Transverse colon (tissue), 4 donors: ENCODE measurements at regions not wholly inside any gene's neighbourhood (a gene's known extent, or its start where the extent isn't known, plus 50 kb on each side); places are given as distances from the start of the nearest gene placed in this dataset.

Source experiments
- DNase-seq: peaks from one replicate; pipeline ENCODE4 v3.0.0-alpha.2; 2019
- H3K27ac ChIP-seq, 4 donors: fragments of 200-600 bp; sonication (generic); 2 replicates each; pipeline ENCODE4 v1.5.1; 2016 to 2018; ENCODE audit warnings: inconsistent platforms in 4 of 4
- H3K27me3 ChIP-seq: fragments of 200-600 bp; sonication (generic); 2 replicates; pipeline ENCODE4 v1.5.1; 2017; ENCODE audit warnings: inconsistent platforms
- H3K36me3 ChIP-seq, 4 donors: fragments of 200-600 bp; sonication (generic); 2 replicates each; pipeline ENCODE4 v1.5.1; 2017 to 2019; ENCODE audit warnings: inconsistent platforms in 4 of 4
- H3K4me1 ChIP-seq, 4 donors: fragments of 200-600 bp; sonication (generic); 2 replicates each; pipeline ENCODE4 v1.5.1; 2017 to 2020; ENCODE audit warnings: inconsistent platforms in 4 of 4
- H3K4me3 ChIP-seq, 4 donors: fragments of 200-600 bp; sonication (generic); 1 replicate in 1 of 4; 2 replicates in 3 of 4; pipeline versions ENCODE4 v1.5.1 to v1.6.1; 2017 to 2019; ENCODE audit warnings: inconsistent platforms in 4 of 4
- H3K9me3 ChIP-seq, 2 donors: fragments of 200-600 bp; sonication (generic); 2 replicates each; pipeline ENCODE4 v1.5.1; 2017 to 2019; ENCODE audit warnings: inconsistent platforms in 2 of 2
- EP300 ChIP-seq: sonication (generic); formaldehyde crosslinking; IDR thresholded peaks from one replicate; pipeline ENCODE4 v1.6.1; 2017; ENCODE audit warnings: antibody characterized with exemption, low read depth
- POLR2A ChIP-seq: fragments of 450-650 bp; IDR thresholded peaks from one replicate; pipeline ENCODE4 v1.6.1; 2016; ENCODE audit warnings: antibody characterized with exemption, mild to moderate bottlenecking, moderate library complexity
- POLR2AphosphoS5 ChIP-seq, 3 donors: sonication (generic); formaldehyde crosslinking; IDR thresholded peaks; one replicate each; pipeline ENCODE4 v1.6.1; 2016; ENCODE audit warnings: antibody characterized with exemption in 3 of 3
- WGBS, 2 donors: methylation state at CpG; one replicate each; pipeline ENCODE4 v1.1.5; 2018; ENCODE audit warnings: low coverage in 1 of 2; 5-methylcytosine and 5-hydroxymethylcytosine counted together
- in situ Hi-C, 4 donors: fragments of 200-750 bp; cut with MboI; loops; one replicate each; pipeline versions ENCODE4 v1.15.0 to v1.15.1; 2017; ENCODE audit warnings: low sequenced_read_pairs in 3 of 4, low pct_ligation_motif_present in 1 of 4, low pct_unique_long_range_greater_than_20kb in 1 of 4
- intact Hi-C: fragments of 100-400 bp; cut with DNase I; formaldehyde crosslinking; loops from one replicate; pipeline ENCODE4 v1.15.1; 2023; ENCODE audit warnings: low total_unique reads
- TF ChIP-seq, protein P1 (sequence below), 5 experiments: fragments of 200-600 bp in 3 of 5; fragments of 450-650 bp in 2 of 5; sonication (generic) in 3 of 5; IDR thresholded peaks; 1 replicate in 2 of 5; 2 replicates in 3 of 5; pipeline ENCODE4 v1.5.1; 2016 to 2017; ENCODE audit warnings: antibody characterized with exemption in 5 of 5, inconsistent platforms in 3 of 5, mild to moderate bottlenecking in 2 of 5, moderate library complexity in 1 of 5

DNA sequence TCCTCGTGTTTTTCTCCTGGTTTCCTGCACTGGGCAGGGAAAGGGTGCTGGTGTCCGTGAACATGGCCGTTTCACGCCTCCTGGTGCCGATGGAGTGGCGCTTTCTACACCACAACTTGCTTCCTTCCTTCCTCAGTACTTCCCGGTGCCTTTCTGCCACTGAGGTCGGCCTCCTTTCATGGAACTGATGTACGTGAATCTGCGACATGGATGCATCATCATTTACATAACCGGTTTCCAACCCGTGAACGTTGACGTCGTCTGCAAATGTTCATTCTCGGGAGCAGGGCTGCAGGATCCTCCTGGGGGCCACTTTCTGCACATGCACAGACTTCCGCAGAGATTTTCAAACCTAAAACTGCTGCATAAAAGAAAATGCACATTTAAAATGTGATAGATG is 474.4 kb downstream of the BRD1 start:
- Histone ChIP-seq H3K4me3 (no peak overlapping the region), H3K9me3 (no peaks in the 10 kb centered on the region), H3K27ac (no peak overlapping the region), H3K36me3 (no peaks in the 10 kb centered on the region), H3K4me1 (no peaks in the 10 kb centered on the region), H3K27me3 (peaks cover 50% of the 10 kb centered on the region)
- in situ Hi-C loops (no loop called here), intact Hi-C loops (no loop called here)
- no peak for TF ChIP-seq POLR2AphosphoS5 (IDR thresholded peaks at IDR 0.05)
- TF ChIP-seq, protein P1, sequence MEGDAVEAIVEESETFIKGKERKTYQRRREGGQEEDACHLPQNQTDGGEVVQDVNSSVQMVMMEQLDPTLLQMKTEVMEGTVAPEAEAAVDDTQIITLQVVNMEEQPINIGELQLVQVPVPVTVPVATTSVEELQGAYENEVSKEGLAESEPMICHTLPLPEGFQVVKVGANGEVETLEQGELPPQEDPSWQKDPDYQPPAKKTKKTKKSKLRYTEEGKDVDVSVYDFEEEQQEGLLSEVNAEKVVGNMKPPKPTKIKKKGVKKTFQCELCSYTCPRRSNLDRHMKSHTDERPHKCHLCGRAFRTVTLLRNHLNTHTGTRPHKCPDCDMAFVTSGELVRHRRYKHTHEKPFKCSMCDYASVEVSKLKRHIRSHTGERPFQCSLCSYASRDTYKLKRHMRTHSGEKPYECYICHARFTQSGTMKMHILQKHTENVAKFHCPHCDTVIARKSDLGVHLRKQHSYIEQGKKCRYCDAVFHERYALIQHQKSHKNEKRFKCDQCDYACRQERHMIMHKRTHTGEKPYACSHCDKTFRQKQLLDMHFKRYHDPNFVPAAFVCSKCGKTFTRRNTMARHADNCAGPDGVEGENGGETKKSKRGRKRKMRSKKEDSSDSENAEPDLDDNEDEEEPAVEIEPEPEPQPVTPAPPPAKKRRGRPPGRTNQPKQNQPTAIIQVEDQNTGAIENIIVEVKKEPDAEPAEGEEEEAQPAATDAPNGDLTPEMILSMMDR (IDR thresholded peaks at IDR 0.05), result no peak
- 82 to 86% methylated on average over 17 of the region's 17 CpGs for WGBS, 2 donors
- DNase-seq, result no peak

DNA sequence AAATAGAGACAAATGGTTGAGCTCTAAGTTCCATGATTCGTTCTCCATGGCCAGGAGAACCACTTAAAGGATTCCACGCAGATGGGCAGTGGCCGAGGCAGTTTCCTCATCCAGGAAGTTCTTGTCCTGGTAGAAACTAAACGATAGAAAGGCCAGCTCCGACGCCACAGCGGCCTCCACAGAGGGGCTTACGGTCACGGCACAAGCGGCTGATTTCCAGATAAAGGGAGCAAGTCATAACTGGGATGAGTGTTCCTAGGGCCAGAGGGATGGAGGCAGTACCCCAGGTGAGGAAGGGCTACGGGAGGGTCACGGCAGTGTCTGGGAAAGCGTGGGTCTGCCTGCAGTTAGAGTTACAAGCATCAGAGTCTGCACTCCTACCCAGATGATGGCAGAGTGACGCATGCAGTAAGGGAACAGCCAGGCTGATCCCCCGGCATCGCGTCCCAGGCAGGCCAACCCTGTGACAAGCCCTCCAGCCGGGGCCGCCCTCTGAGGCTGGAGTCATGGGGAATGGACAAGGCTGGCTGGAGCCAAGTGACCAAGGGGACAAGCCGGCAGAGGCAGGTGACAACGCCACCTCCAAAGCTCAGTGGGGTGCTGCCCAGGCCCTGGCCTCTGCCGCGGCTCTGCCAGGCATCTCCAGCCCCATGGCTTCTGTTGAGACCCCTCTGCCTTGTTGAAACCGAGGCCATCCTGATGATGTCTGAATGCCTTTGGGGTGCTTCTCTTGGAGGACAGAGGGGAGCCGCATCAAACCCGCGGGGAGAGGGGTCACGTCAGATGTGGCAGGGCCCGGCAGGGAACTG is 475.1 kb downstream of the BRD1 start:
- DNase-seq, result no peak
- H3K4me3 ChIP-seq, result no peak overlapping the region
- in situ Hi-C loops (no loop called here), intact Hi-C loops (no loop called here)
- no peaks in the 10 kb centered on the region for H3K36me3 ChIP-seq
- peaks cover 44% of the 10 kb centered on the region for H3K27me3 ChIP-seq
- H3K4me1 ChIP-seq, result no peaks in the 10 kb centered on the region
- WGBS, 2 donors, result 64 to 87% methylated on average over 5 to 29 of the region's 29 CpGs
- TF ChIP-seq POLR2A (no peak), POLR2AphosphoS5 (IDR thresholded peaks at IDR 0.05) (no peak), EP300 (no peak)
- H3K9me3 ChIP-seq, result no peaks in the 10 kb centered on the region
- H3K27ac ChIP-seq, result no peak overlapping the region

DNA sequence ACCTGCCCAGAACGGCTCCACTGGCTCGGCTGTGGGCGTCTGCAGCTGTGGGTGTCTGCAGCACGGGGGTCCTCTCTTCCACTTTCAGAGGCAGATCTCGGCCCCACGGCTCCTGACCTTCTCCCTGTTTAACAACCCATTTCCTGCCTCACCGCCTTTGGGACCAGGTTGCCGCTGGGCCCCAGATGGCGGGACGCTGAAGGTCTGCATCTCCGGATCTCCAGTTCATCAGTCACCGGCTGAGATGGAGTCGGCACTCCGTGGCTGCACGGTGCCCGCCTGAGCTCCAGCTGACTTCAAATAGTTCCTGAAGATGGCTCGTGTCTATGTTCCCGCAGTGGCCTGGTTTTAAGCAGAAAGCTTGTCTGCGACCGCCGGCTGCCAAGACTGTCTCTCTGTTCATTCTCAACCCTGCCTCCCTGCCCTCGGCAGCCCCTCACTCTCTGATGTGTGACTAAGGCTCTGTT is 475.9 kb downstream of the BRD1 start:
- H3K36me3 ChIP-seq, result no peaks in the 10 kb centered on the region
- whole genome bisulfite sequencing, 2 donors, result 53 to 55% methylated on average over 5 to 18 of the region's 22 CpGs
- no peak overlapping the region for H3K4me3 ChIP-seq
- H3K4me1 ChIP-seq, result no peaks in the 10 kb centered on the region
- TF ChIP-seq POLR2A (no peak), EP300 (no peak), POLR2AphosphoS5 (IDR thresholded peaks at IDR 0.05) (no peak)
- TF ChIP-seq, protein P1 (IDR thresholded peaks at IDR 0.05), result no peak
- no peak for DNase-seq
- H3K27ac ChIP-seq, result no peak overlapping the region
- intact Hi-C loops, result no loop called here
- in situ Hi-C loops, result no loop called here
- H3K27me3 ChIP-seq, result peaks cover 37% of the 10 kb centered on the region
- no peaks in the 10 kb centered on the region for H3K9me3 ChIP-seq

DNA sequence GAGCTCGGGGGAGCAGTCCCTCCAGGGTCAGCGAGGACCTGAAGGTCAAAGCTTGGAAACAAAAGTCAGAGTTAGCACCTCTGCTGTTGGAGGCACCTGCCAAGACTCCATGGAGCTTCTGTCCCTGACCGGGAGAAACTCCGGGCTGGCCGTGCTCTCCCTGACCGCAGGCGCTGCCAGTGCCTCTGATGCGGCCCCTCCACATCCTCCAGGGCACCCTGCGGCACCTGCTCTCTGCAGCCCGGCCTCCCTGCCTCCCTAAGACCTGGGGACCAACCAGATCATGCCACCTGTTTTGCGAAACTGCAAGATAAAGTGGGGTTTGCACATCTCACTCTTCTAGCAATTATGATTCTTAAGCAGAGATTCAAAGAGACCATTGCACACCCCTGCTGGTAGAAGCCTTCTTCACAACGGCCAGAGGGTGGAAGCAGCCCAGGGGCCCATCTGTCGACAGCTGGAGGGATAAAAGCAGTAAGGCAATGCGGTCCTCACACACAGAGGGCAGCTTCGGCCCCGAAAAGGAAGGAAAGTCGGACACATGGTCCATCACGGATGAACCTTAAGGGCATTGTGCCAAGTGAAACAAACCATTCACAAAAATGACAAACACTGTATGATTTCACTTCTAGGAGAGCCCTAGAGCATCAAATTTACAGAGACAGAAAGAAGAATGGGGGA is 477.1 kb downstream of the BRD1 start:
- intact Hi-C loops, result no loop called here
- H3K9me3 ChIP-seq, result no peaks in the 10 kb centered on the region
- DNase-seq, result peak; percentile 2
- H3K4me3 ChIP-seq, result no peak overlapping the region
- WGBS, 2 donors, result 62% methylated on average over 18 of the region's 18 CpGs; no CpG with 5 or more reads in 1 of the 2 donors
- TF ChIP-seq POLR2AphosphoS5 (IDR thresholded peaks at IDR 0.05) (no peak), EP300 (no peak)
- TF ChIP-seq, protein P1 (IDR thresholded peaks at IDR 0.05), result no peak
- in situ Hi-C loops, result no loop called here
- H3K4me1 ChIP-seq, result no peaks in the 10 kb centered on the region
- no peaks in the 10 kb centered on the region for H3K36me3 ChIP-seq
- no peak overlapping the region for H3K27ac ChIP-seq
- peaks cover 30% of the 10 kb centered on the region for H3K27me3 ChIP-seq
